Right atrium auricular region (tissue), 2 donors: ENCODE measurements at regions not wholly inside any gene's neighbourhood (a gene's known extent, or its start where the extent isn't known, plus 50 kb on each side); places are given as distances from the start of the nearest gene placed in this dataset.

Experiments used
- DNase-seq: peaks from one replicate; pipeline ENCODE4 v3.0.0-alpha.2; 2019; ENCODE audit warnings: low spot score
- H3K27ac ChIP-seq, 2 donors: fragments of 200-600 bp; sonication (generic); 1 replicate in 1 of 2; 2 replicates in 1 of 2; pipeline ENCODE4 v1.5.1; 2016 to 2019
- H3K27me3 ChIP-seq, 2 donors: fragments of 200-600 bp; sonication (generic); one replicate each; pipeline versions ENCODE4 v1.5.1 to v1.6.0; 2017 to 2019
- H3K36me3 ChIP-seq: fragments of 200-600 bp; sonication (generic); one replicate; pipeline ENCODE4 v1.5.1; 2016
- H3K4me1 ChIP-seq, 2 donors: fragments of 200-600 bp; sonication (generic); one replicate each; pipeline versions ENCODE4 v1.5.1 to v1.6.0; 2017 to 2019
- H3K4me3 ChIP-seq, 2 donors: fragments of 200-600 bp; sonication (generic); 1 replicate in 1 of 2; 2 replicates in 1 of 2; pipeline ENCODE4 v1.5.1; 2017 to 2019; ENCODE audit warnings: mild to moderate bottlenecking in 1 of 2, moderate library complexity in 1 of 2
- H3K9me3 ChIP-seq, 2 donors: fragments of 200-600 bp; sonication (generic); one replicate each; pipeline ENCODE4 v1.5.1; 2019
- TF ChIP-seq, protein P1 (sequence below), 2 donors: fragments of 200-600 bp; sonication (generic); IDR thresholded peaks; one replicate each; pipeline ENCODE4 v1.5.1; 2019; ENCODE audit warnings: antibody characterized with exemption in 2 of 2

DNA sequence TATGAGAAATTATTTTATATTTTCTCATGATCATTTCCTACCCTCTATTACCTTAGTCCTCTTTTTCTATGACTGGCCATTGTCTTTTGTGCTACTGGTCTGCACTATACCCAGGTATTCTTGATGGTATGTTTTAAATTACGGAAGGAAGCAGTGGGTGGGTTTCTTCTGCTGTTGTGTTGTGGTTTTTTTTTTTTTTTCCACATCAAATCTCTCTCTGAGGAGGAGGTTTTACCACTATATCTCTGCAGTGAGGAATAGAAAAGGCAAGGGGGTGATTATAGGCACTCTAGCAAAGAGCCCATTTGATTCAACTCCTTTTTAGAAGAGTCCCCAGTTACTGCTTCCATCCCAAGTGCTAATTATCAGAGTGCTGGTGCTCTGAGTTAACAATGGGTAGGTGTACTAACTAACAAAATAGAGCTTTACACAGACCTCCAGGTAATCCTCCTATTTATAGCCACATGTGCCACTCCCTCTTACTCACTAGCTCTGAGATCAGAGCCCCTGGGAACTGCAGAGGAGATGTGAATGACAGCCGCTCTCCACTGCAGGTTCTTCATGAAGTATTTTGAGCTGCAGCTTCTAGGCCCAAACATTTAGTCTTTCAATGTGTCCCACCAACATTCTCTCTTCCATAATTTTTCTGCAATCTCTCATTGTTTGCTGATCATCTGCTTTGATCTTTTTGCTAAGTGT, 301.6 kb upstream of the GULP1 start:
- H3K9me3 ChIP-seq = no peaks in the 10 kb centered on the region
- no peaks in the 10 kb centered on the region for H3K36me3 ChIP-seq
- H3K4me3 ChIP-seq = no peak overlapping the region
- H3K27me3 ChIP-seq = no peaks in the 10 kb centered on the region
- TF ChIP-seq, protein P1, sequence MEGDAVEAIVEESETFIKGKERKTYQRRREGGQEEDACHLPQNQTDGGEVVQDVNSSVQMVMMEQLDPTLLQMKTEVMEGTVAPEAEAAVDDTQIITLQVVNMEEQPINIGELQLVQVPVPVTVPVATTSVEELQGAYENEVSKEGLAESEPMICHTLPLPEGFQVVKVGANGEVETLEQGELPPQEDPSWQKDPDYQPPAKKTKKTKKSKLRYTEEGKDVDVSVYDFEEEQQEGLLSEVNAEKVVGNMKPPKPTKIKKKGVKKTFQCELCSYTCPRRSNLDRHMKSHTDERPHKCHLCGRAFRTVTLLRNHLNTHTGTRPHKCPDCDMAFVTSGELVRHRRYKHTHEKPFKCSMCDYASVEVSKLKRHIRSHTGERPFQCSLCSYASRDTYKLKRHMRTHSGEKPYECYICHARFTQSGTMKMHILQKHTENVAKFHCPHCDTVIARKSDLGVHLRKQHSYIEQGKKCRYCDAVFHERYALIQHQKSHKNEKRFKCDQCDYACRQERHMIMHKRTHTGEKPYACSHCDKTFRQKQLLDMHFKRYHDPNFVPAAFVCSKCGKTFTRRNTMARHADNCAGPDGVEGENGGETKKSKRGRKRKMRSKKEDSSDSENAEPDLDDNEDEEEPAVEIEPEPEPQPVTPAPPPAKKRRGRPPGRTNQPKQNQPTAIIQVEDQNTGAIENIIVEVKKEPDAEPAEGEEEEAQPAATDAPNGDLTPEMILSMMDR (IDR thresholded peaks at IDR 0.05) = no peak
- H3K4me1 ChIP-seq = peaks cover 0 to 5% of the 10 kb centered on the region in 2 donors
- no peak for DNase-seq
- no peak overlapping the region for H3K27ac ChIP-seq

DNA sequence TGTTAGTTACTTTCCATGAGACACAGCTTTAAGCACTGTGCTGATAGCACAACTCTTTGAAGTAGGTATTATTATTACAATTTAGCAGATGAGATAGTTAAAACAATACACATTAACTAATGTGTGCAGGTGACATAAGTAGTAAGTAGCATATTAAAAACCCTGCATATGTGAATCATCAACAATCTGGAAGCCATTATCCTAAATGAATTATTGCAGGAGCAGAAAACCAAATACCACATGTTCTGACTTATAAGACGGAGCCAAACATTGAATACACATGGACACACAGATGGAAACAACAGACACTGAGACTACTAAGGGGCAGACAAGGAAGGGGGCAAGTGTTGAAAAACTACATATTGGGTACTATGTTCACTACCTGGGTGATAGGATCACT, 300.3 kb upstream of the GULP1 start:
- no peak for DNase-seq
- Histone ChIP-seq H3K4me3 (no peak overlapping the region), H3K27ac (no peak overlapping the region), H3K4me1 (peaks cover 0 to 5% of the 10 kb centered on the region in 2 donors), H3K27me3 (no peaks in the 10 kb centered on the region), H3K9me3 (no peaks in the 10 kb centered on the region), H3K36me3 (no peaks in the 10 kb centered on the region)
- TF ChIP-seq, protein P1 (IDR thresholded peaks at IDR 0.05) = no peak

DNA sequence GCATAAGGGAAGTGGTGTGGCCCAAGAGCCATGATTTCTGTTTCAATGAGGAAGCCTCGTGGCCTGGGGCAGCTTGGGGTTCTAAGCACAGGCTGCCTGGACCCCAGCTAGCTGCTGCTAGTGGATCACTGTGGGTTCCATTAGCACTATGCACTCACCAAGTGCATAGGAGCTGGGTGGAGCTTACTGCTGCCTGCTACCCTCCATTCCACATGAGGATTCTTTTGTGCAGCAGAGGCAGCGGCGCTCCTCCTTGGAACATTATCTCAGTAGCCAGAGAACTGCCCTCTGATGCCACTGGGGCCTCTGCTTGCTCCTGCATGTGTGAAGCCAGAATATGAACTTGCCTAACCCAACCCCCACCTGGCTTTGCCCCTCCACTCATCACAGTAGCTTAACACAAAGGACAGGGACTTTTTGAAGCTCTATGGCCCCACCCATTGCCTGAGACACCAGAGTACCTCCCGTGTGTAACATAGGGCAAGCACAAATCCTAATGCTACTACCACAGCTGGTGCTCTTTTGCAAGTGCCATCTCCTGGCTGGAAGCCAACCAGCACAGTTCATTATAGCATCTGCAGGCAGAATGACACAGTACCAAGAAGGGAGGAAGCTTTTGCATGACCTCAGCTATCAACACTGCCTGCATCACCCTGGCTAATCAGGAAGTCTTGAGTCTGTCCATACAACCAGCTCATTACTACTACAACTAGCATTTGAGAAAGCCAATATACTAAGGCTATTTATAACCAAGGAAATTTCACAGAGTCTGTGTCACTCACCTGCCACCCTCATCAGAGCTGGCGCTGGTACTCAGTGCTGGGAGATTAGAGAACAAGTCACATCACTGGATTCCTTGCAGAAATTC, 297.0 kb upstream of the GULP1 start:
- H3K27me3 ChIP-seq = no peaks in the 10 kb centered on the region
- no peaks in the 10 kb centered on the region for H3K9me3 ChIP-seq
- H3K36me3 ChIP-seq = no peaks in the 10 kb centered on the region
- DNase-seq = no peak
- no peak overlapping the region for H3K4me3 ChIP-seq
- H3K4me1 ChIP-seq = peaks cover 0 to 5% of the 10 kb centered on the region in 2 donors
- TF ChIP-seq, protein P1 (IDR thresholded peaks at IDR 0.05) = no peak
- H3K27ac ChIP-seq = no peak overlapping the region

DNA sequence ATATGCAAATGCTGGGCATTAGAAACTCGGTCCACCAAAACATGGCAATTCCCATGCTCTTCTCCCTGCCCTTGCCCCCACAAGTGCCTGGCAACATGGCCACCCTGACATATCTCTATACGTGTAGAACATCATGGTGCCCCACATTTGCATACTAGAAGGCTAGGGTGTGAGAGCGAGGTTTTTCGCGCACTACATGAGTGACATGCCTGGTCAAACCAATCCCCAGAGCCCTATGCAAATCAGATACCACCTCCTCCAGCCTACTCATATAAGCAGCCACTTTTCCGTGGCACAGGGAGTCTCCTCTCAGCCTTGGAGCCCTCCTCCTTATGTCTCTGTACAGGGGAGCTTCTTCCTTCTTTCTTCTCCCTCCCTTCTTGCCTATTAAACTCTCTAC, 296.1 kb upstream of the GULP1 start:
- H3K27me3 ChIP-seq = no peaks in the 10 kb centered on the region
- no peak overlapping the region for H3K27ac ChIP-seq
- H3K36me3 ChIP-seq = no peaks in the 10 kb centered on the region
- DNase-seq = no peak
- no peaks in the 10 kb centered on the region for H3K9me3 ChIP-seq
- no peak overlapping the region for H3K4me3 ChIP-seq
- H3K4me1 ChIP-seq = peaks cover 0 to 5% of the 10 kb centered on the region in 2 donors
- TF ChIP-seq, protein P1 (IDR thresholded peaks at IDR 0.05) = no peak

DNA sequence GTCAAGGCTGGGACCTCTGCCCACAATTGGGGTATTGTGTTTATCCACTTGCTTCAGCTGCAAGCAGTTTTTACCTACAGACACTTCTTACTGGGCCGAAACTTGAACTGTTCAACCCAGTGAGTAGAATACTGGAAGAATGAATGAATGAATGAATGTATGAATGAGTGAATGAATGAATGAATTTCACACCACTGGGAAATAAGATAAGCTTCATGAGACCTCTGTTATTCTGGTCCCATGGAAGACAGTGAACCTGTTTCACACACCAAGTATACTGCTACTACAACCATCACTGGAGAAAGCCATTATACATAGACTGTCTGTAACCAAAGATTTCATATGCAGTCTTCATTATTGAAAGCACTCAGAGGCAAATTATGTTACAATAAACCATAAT, 295.0 kb upstream of the GULP1 start:
- no peak for DNase-seq
- Histone ChIP-seq H3K4me1 (peaks cover 0 to 5% of the 10 kb centered on the region in 2 donors), H3K27ac (no peak overlapping the region), H3K4me3 (no peak overlapping the region), H3K9me3 (no peaks in the 10 kb centered on the region), H3K36me3 (no peaks in the 10 kb centered on the region), H3K27me3 (no peaks in the 10 kb centered on the region)
- TF ChIP-seq, protein P1 (IDR thresholded peaks at IDR 0.05) = no peak
